H9 (cell line): ENCODE measurements at regions not wholly inside any gene's neighbourhood (a gene's known extent, or its start where the extent isn't known, plus 50 kb on each side); places are given as distances from the start of the nearest gene placed in this dataset.

Experiments
- DNase-seq: peaks from one replicate; pipeline ENCODE4 v3.0.0-alpha.2; 2017
- H2AFZ ChIP-seq: one replicate; pipeline ENCODE4 v1.6.1; 2013; ENCODE audit warnings: mild to moderate bottlenecking, low read length, control low read depth, moderate library complexity
- H2AK5ac ChIP-seq: 2 replicates; pipeline ENCODE4 v1.6.1; 2013; ENCODE audit warnings: low read length, control low read depth, mixed read lengths; ENCODE audit not compliant: insufficient read length
- H2BK120ac ChIP-seq: one replicate; pipeline ENCODE4 v1.6.1; 2013; ENCODE audit warnings: low read depth, mild to moderate bottlenecking, low read length, control low read depth, inconsistent platforms; ENCODE audit not compliant: poor library complexity, severe bottlenecking
- H2BK12ac ChIP-seq: 2 replicates; pipeline ENCODE4 v1.6.1; 2013; ENCODE audit warnings: low read length, control low read depth, mixed read lengths, low read depth; ENCODE audit not compliant: insufficient read length
- H2BK15ac ChIP-seq: 2 replicates; pipeline ENCODE4 v1.6.1; 2013; ENCODE audit warnings: low read depth, low read length, control low read depth
- H2BK20ac ChIP-seq: one replicate; pipeline ENCODE4 v1.6.1; 2013; ENCODE audit warnings: low read depth, mild to moderate bottlenecking, low read length, control low read depth, inconsistent platforms; ENCODE audit not compliant: poor library complexity, severe bottlenecking
- H2BK5ac ChIP-seq: 2 replicates; pipeline ENCODE4 v1.6.1; 2013; ENCODE audit warnings: low read length, control low read depth, mixed read lengths; ENCODE audit not compliant: insufficient read length
- H3K14ac ChIP-seq: 2 replicates; pipeline ENCODE4 v1.6.1; 2013; ENCODE audit warnings: low read length, control low read depth; ENCODE audit not compliant: insufficient read depth
- H3K18ac ChIP-seq: 2 replicates; pipeline ENCODE4 v1.6.1; 2013; ENCODE audit warnings: low read depth, mild to moderate bottlenecking, mixed read lengths, low read length, control low read depth; ENCODE audit not compliant: insufficient read length
- H3K23ac ChIP-seq: 2 replicates; pipeline ENCODE4 v1.6.1; 2013; ENCODE audit warnings: low read length, control low read depth, mixed read lengths, low read depth; ENCODE audit not compliant: insufficient read length
- H3K23me2 ChIP-seq: 2 replicates; pipeline ENCODE4 v1.6.1; 2013; ENCODE audit warnings: low read depth, mild to moderate bottlenecking, mixed read lengths, low read length, control low read depth; ENCODE audit not compliant: insufficient read length, poor library complexity, severe bottlenecking
- H3K27ac ChIP-seq: 2 replicates; pipeline ENCODE4 v1.5.1; 2013; ENCODE audit warnings: low read length, control low read depth, mixed read lengths, low read depth; ENCODE audit not compliant: insufficient read length
- H3K27me3 ChIP-seq: 2 replicates; pipeline ENCODE4 v1.6.1; 2013; ENCODE audit warnings: low read length, control low read depth, inconsistent platforms; ENCODE audit not compliant: insufficient read depth
- H3K4ac ChIP-seq: 2 replicates; pipeline ENCODE4 v1.6.1; 2013; ENCODE audit warnings: low read depth, mild to moderate bottlenecking, control low read depth, inconsistent platforms, low read length, moderate library complexity
- H3K4me1 ChIP-seq: 2 replicates; pipeline ENCODE4 v1.6.1; 2013; ENCODE audit warnings: low read length, control low read depth, inconsistent platforms; ENCODE audit not compliant: insufficient read depth
- H3K4me2 ChIP-seq: 2 replicates; pipeline ENCODE4 v1.6.1; 2013; ENCODE audit warnings: low read length, control low read depth, mixed read lengths; ENCODE audit not compliant: insufficient read length, insufficient read depth
- H3K56ac ChIP-seq: 2 replicates; pipeline ENCODE4 v1.6.1; 2013; ENCODE audit warnings: low read depth, mild to moderate bottlenecking, mixed read lengths, low read length, control low read depth; ENCODE audit not compliant: insufficient read length
- H3K79me1 ChIP-seq: 2 replicates; pipeline ENCODE4 v1.6.1; 2013; ENCODE audit warnings: low read depth, mild to moderate bottlenecking, moderate library complexity, low read length, control low read depth, inconsistent platforms; ENCODE audit not compliant: insufficient read depth, poor library complexity, severe bottlenecking
- H3K79me2 ChIP-seq: 2 replicates; pipeline ENCODE4 v1.6.1; 2013; ENCODE audit warnings: low read length, control low read depth, inconsistent platforms; ENCODE audit not compliant: insufficient read depth
- H3K9ac ChIP-seq: 2 replicates; pipeline ENCODE4 v1.6.1; 2013; ENCODE audit warnings: low read length, control low read depth, mixed read lengths; ENCODE audit not compliant: insufficient read length; ENCODE audit errors: extremely low read depth
- H3K9me3 ChIP-seq: one replicate; pipeline ENCODE4 v1.6.1; 2013; ENCODE audit warnings: low read depth, low read length, inconsistent platforms; ENCODE audit not compliant: control insufficient read depth
- H3T11ph ChIP-seq: one replicate; pipeline ENCODE4 v1.6.1; 2013; ENCODE audit warnings: mild to moderate bottlenecking, low read length, control low read depth, inconsistent platforms
- H4K20me1 ChIP-seq: one replicate; pipeline ENCODE4 v1.6.1; 2013; ENCODE audit not compliant: control insufficient read depth, insufficient read length, insufficient read depth
- H4K5ac ChIP-seq: 2 replicates; pipeline ENCODE4 v1.6.1; 2013; ENCODE audit warnings: low read depth, mild to moderate bottlenecking, mixed read lengths, low read length, control low read depth; ENCODE audit not compliant: insufficient read length
- H4K8ac ChIP-seq: replicated peaks from 2 replicates; pipeline ENCODE4 v1.6.1; 2013; ENCODE audit warnings: low read length, control low read depth, mixed read lengths, low read depth; ENCODE audit not compliant: insufficient read length
- H4K91ac ChIP-seq: 2 replicates; pipeline ENCODE4 v1.6.1; 2013; ENCODE audit warnings: low read depth, mild to moderate bottlenecking, moderate library complexity, mixed read lengths, low read length, control low read depth; ENCODE audit not compliant: insufficient read length
- H3K27ac Mint-ChIP-seq, 3 experiments: 2 replicates in 2 of 3; 3 replicates in 1 of 3; pipeline ENCODE4 v1.8.0; 2020 to 2021; ENCODE audit warnings: mixed read lengths in 3 of 3, mild to moderate bottlenecking in 1 of 3, moderate library complexity in 1 of 3
- H3K27me3 Mint-ChIP-seq: 2 replicates; pipeline ENCODE4 v1.8.0; 2021; ENCODE audit warnings: low read depth, mild to moderate bottlenecking, moderate library complexity, mixed read lengths
- H3K36me3 Mint-ChIP-seq, 3 experiments: 2 replicates in 2 of 3; 3 replicates in 1 of 3; pipeline ENCODE4 v1.8.0; 2020 to 2021; ENCODE audit warnings: low read depth in 3 of 3, mixed read lengths in 3 of 3; ENCODE audit not compliant: insufficient read depth in 1 of 3
- H3K4me1 Mint-ChIP-seq, 2 experiments: 2 replicates each; pipeline ENCODE4 v1.8.0; 2020; ENCODE audit warnings: mixed read lengths in 2 of 2
- H3K4me3 Mint-ChIP-seq, 2 experiments: 2 replicates in 1 of 2; 3 replicates in 1 of 2; pipeline ENCODE4 v1.8.0; 2020 to 2021; ENCODE audit warnings: mild to moderate bottlenecking in 2 of 2, mixed read lengths in 2 of 2, moderate library complexity in 1 of 2
- H3K9me3 Mint-ChIP-seq, 2 experiments: 2 replicates in 1 of 2; 3 replicates in 1 of 2; pipeline ENCODE4 v1.8.0; 2020; ENCODE audit warnings: mild to moderate bottlenecking in 2 of 2, mixed read lengths in 2 of 2, moderate library complexity in 1 of 2
- WGBS: extraction: QIAGEN DNeasy Blood & Tissue Kit; methylation state at CpG from one replicate; pipeline ENCODE4 v1.1.7; 2013; ENCODE audit warnings: missing lambda C conversion rate, low lambda C conversion rate, mixed read lengths; ENCODE audit not compliant: insufficient read length; ENCODE audit errors: extremely low coverage; 5-methylcytosine and 5-hydroxymethylcytosine counted together
- TF ChIP-seq, protein P1 (sequence below): fragments of 200-600 bp; sonication (generic); conservative IDR thresholded peaks from 3 replicates; pipeline ENCODE4 v1.8.0; 2021; ENCODE audit warnings: antibody characterized with exemption, mild to moderate bottlenecking

DNA sequence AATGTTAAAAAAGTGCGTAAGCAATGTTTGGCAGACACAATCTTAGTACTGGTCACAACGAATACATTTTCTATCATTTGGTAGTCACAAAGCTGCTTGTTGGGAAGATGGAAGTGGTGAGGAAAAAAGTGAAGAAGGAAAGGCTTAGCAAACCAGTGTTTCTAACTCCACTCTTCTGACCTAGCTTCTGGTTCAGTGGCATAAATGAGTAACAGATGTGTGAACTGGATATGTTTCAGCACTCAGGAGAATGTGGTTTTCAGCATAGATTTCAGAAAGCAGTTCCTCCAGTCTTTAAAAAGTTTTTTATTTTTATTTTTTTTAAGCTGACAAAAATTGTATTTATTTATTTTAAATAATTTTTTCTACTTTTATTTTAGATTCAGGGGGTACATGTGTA is 357.1 kb downstream of the CPS1 start:
- Histone ChIP-seq H4K91ac (no peak overlapping the region), H3K18ac (no peak overlapping the region), H2BK120ac (no peak overlapping the region), H3K27ac (no peak overlapping the region), H3K27me3 (no peaks in the 10 kb centered on the region), H2AK5ac (no peak overlapping the region), H2BK5ac (no peak overlapping the region), H3K4me2 (no peak overlapping the region), H3K79me1 (no peaks in the 10 kb centered on the region), H2BK12ac (no peak overlapping the region), H4K5ac (no peak overlapping the region), H3K56ac (no peak overlapping the region), H2AFZ (no peak overlapping the region), H2BK20ac (no peak overlapping the region), H2BK15ac (no peak overlapping the region), H3K9ac (no peak overlapping the region), H3K23ac (no peak overlapping the region), H4K8ac (no peak overlapping the region), H4K20me1 (no peaks in the 10 kb centered on the region), H3K23me2 (no peaks in the 10 kb centered on the region), H3K14ac (no peak overlapping the region), H3K4ac (no peak overlapping the region), H3K4me1 (no peaks in the 10 kb centered on the region), H3K79me2 (no peaks in the 10 kb centered on the region), H3K9me3 (no peaks in the 10 kb centered on the region), H3T11ph (no peak overlapping the region)
- H3K36me3 Mint-ChIP-seq = peaks cover 0 to 5% (median 0%) of the 10 kb centered on the region in 3 experiments; a peak in 1 of 7 replicates
- DNase-seq = no peak
- H3K9me3 Mint-ChIP-seq = peaks cover 0 to 3% of the 10 kb centered on the region in 2 experiments; a peak in 2 of 5 replicates
- WGBS = no CpG with 5 or more reads among the region's 2 CpGs
- H3K27me3 Mint-ChIP-seq = no peaks in the 10 kb centered on the region
- H3K27ac Mint-ChIP-seq = no peak overlapping the region
- no peaks in the 10 kb centered on the region for H3K4me1 Mint-ChIP-seq
- TF ChIP-seq, protein P1, sequence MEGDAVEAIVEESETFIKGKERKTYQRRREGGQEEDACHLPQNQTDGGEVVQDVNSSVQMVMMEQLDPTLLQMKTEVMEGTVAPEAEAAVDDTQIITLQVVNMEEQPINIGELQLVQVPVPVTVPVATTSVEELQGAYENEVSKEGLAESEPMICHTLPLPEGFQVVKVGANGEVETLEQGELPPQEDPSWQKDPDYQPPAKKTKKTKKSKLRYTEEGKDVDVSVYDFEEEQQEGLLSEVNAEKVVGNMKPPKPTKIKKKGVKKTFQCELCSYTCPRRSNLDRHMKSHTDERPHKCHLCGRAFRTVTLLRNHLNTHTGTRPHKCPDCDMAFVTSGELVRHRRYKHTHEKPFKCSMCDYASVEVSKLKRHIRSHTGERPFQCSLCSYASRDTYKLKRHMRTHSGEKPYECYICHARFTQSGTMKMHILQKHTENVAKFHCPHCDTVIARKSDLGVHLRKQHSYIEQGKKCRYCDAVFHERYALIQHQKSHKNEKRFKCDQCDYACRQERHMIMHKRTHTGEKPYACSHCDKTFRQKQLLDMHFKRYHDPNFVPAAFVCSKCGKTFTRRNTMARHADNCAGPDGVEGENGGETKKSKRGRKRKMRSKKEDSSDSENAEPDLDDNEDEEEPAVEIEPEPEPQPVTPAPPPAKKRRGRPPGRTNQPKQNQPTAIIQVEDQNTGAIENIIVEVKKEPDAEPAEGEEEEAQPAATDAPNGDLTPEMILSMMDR = no peak
- no peak overlapping the region for H3K4me3 Mint-ChIP-seq
